ENCODE measurements at regions not wholly inside any gene's neighbourhood (a gene's known extent, or its start where the extent isn't known, plus 50 kb on each side); places are given as distances from the start of the nearest gene placed in this dataset.

GRCh38 chr9:6703898-6704639 lies 53.7 kb upstream of the KDM4C start:
- peak; percentile 89 for DNase-seq

- no peak for DNase-seq
Observed at GRCh38 chr9:6702707-6703106, 55.1 kb upstream of the KDM4C start.

- DNase-seq = no peak
Observed at GRCh38 chr9:6696178-6696577, 50.6 kb upstream of the GLDC start.

GRCh38 chr9:6695121-6695814 lies 49.7 kb upstream of the GLDC start:
- DNase-seq = no peak
